T1000 (cell line): ENCODE measurements at regions not wholly inside any gene's neighbourhood (a gene's known extent, or its start where the extent isn't known, plus 50 kb on each side); places are given as distances from the start of the nearest gene placed in this dataset.
"Not testable (repeated sequence)": the region's sequence is repeated elsewhere in the genome, so short reads cannot be mapped to it uniquely, and the experiment has no call there.

Experiments
- DNase-seq: peaks from one replicate; lab custom pipeline; 2025; ENCODE audit warnings: mixed read lengths; lab: John Stamatoyannopoulos, UW

- no peak for DNase-seq
Observed at GRCh38 chr7:119943942-119944600, 328.9 kb upstream of the KCND2 start.

- DNase-seq, result no peak
Observed at GRCh38 chr7:119944601-119944972, 328.4 kb upstream of the KCND2 start.

GRCh38 chr7:119945822-119946221, 327.2 kb upstream of the KCND2 start:
- no peak for DNase-seq

GRCh38 chr7:119949053-119949452, 323.9 kb upstream of the KCND2 start:
- no peak for DNase-seq

GRCh38 chr7:119950390-119951041, 322.5 kb upstream of the KCND2 start:
- not testable (repeated sequence) for DNase-seq

- not testable (repeated sequence) for DNase-seq
Observed at GRCh38 chr7:119951614-119952013, 321.4 kb upstream of the KCND2 start.

- no peak for DNase-seq
Observed at GRCh38 chr7:119957335-119957734, 315.6 kb upstream of the KCND2 start.

- no peak for DNase-seq
Observed at GRCh38 chr7:119959811-119960210, 313.2 kb upstream of the KCND2 start.

- DNase-seq, result no peak
Observed at GRCh38 chr7:119963654-119964053, 309.3 kb upstream of the KCND2 start.

- no peak for DNase-seq
Observed at GRCh38 chr7:119964065-119964464, 308.9 kb upstream of the KCND2 start.

GRCh38 chr7:119964788-119965542, 308.0 kb upstream of the KCND2 start:
- no peak for DNase-seq

GRCh38 chr7:119967221-119967620, 305.8 kb upstream of the KCND2 start:
- no peak for DNase-seq

GRCh38 chr7:119968411-119968810, 304.6 kb upstream of the KCND2 start:
- DNase-seq, result not testable (repeated sequence)

GRCh38 chr7:119969054-119969453, 303.9 kb upstream of the KCND2 start:
- no peak for DNase-seq

- no peak for DNase-seq
Observed at GRCh38 chr7:119969763-119970162, 303.2 kb upstream of the KCND2 start.

GRCh38 chr7:119974972-119975371, 298.0 kb upstream of the KCND2 start:
- no peak for DNase-seq

- no peak for DNase-seq
Observed at GRCh38 chr7:119982884-119983283, 290.1 kb upstream of the KCND2 start.

- DNase-seq, result no peak
Observed at GRCh38 chr7:119983468-119983867, 289.5 kb upstream of the KCND2 start.

- DNase-seq, result no peak
Observed at GRCh38 chr7:119984247-119984646, 288.7 kb upstream of the KCND2 start.

- no peak for DNase-seq
Observed at GRCh38 chr7:119988401-119988800, 284.6 kb upstream of the KCND2 start.

- DNase-seq, result no peak
Observed at GRCh38 chr7:119994928-119995327, 278.0 kb upstream of the KCND2 start.

GRCh38 chr7:119996634-119997033, 276.3 kb upstream of the KCND2 start:
- no peak for DNase-seq
